DOHH2 (cell line): ENCODE measurements at regions not wholly inside any gene's neighbourhood (a gene's known extent, or its start where the extent isn't known, plus 50 kb on each side); places are given as distances from the start of the nearest gene placed in this dataset.

ENCODE experiments used
- H3F3A ChIP-seq: fragments of 200-600 bp; sonication (generic), shearing (Covaris generic); 2 replicates; pipeline ENCODE4 v1.6.0; 2016; ENCODE audit warnings: antibody characterized with exemption, mild to moderate bottlenecking; ENCODE audit not compliant: control insufficient read depth, insufficient read depth
- H3K27ac ChIP-seq: fragments of 200-600 bp; sonication (generic); 2 replicates; pipeline ENCODE4 v1.5.1; 2014; ENCODE audit warnings: low read depth, mild to moderate bottlenecking, low read length, moderate library complexity
- H3K27me3 ChIP-seq: fragments of 200-600 bp; sonication (generic); 2 replicates; pipeline ENCODE4 v1.6.1; 2014; ENCODE audit warnings: mild to moderate bottlenecking, low read length, mixed read lengths; ENCODE audit not compliant: control insufficient read depth
- H3K36me3 ChIP-seq: fragments of 200-600 bp; sonication (generic); 2 replicates; pipeline ENCODE4 v1.6.1; 2014; ENCODE audit warnings: mild to moderate bottlenecking, low read length, moderate library complexity, mixed read lengths; ENCODE audit not compliant: control insufficient read depth
- H3K4me1 ChIP-seq: fragments of 200-600 bp; sonication (generic); 2 replicates; pipeline ENCODE4 v1.6.1; 2014; ENCODE audit warnings: mild to moderate bottlenecking, low read length, mixed read lengths; ENCODE audit not compliant: control insufficient read depth
- H3K4me2 ChIP-seq: fragments of 200-600 bp; sonication (generic); 2 replicates; pipeline ENCODE4 v1.6.0; 2014; ENCODE audit warnings: mild to moderate bottlenecking, low read length, moderate library complexity
- H3K4me3 ChIP-seq: fragments of 200-600 bp; sonication (generic); 2 replicates; pipeline ENCODE4 v1.5.1; 2014; ENCODE audit warnings: mild to moderate bottlenecking, low read length, mixed read lengths
- H3K79me2 ChIP-seq: fragments of 200-600 bp; sonication (generic); 2 replicates; pipeline ENCODE4 v1.6.1; 2014; ENCODE audit warnings: mild to moderate bottlenecking, low read length, mixed read lengths; ENCODE audit not compliant: control insufficient read depth
- H3K9me2 ChIP-seq: fragments of 200-600 bp; sonication (generic); replicated peaks from 2 replicates; pipeline ENCODE4 v1.6.1; 2014; ENCODE audit warnings: mild to moderate bottlenecking, low read length, mixed read lengths; ENCODE audit not compliant: control insufficient read depth
- H3K9me3 ChIP-seq: fragments of 200-600 bp; sonication (generic); 2 replicates; pipeline ENCODE4 v1.6.1; 2014; ENCODE audit warnings: antibody characterized with exemption, low read length, mixed read lengths; ENCODE audit not compliant: control insufficient read depth, insufficient read depth
- H4K20me1 ChIP-seq: fragments of 200-600 bp; sonication (generic); 2 replicates; pipeline ENCODE4 v1.6.0; 2014; ENCODE audit warnings: low read depth, mild to moderate bottlenecking, antibody characterized with exemption, low read length, moderate library complexity; ENCODE audit not compliant: control insufficient read depth, insufficient read depth
- EZH2phosphoT487 ChIP-seq: fragments of 200-600 bp; sonication (generic); IDR thresholded peaks from 2 replicates; pipeline ENCODE4 v1.6.1; 2017; ENCODE audit warnings: borderline replicate concordance, mild to moderate bottlenecking, antibody characterized with exemption, low read length, moderate library complexity, mixed read lengths
- TF ChIP-seq, protein P1 (sequence below): fragments of 200-600 bp; sonication (generic); IDR thresholded peaks from one replicate; pipeline ENCODE4 v1.5.1; 2014; ENCODE audit warnings: antibody characterized with exemption, mild to moderate bottlenecking, low read depth, low read length; ENCODE audit not compliant: poor library complexity, severe bottlenecking

DNA sequence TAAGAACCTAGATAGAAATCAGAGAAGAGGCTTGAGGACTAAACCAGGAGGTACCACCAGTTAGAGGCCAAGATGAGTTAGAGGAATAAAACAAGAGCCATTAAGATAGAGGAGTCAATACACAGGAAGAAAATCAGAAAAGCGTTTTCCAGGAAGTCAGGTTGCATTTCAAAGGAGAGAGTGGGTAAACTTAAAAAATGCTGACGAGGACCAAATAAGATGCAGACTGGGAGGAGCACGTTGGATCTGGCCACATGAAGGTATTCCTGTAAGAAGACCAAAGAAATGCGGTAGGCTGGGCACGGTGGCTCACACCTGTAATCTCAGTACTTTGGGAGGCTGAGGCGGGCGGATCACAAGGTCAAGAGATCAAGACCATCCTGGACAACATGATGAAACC is 533.1 kb upstream of the TENM3 start:
- H3F3A ChIP-seq = no peaks in the 10 kb centered on the region
- H4K20me1 ChIP-seq = no peaks in the 10 kb centered on the region
- no peak overlapping the region for H3K4me2 ChIP-seq
- no peaks in the 10 kb centered on the region for H3K27me3 ChIP-seq
- H3K4me3 ChIP-seq = no peak overlapping the region
- H3K79me2 ChIP-seq = no peaks in the 10 kb centered on the region
- no peak for TF ChIP-seq EZH2phosphoT487
- TF ChIP-seq, protein P1, sequence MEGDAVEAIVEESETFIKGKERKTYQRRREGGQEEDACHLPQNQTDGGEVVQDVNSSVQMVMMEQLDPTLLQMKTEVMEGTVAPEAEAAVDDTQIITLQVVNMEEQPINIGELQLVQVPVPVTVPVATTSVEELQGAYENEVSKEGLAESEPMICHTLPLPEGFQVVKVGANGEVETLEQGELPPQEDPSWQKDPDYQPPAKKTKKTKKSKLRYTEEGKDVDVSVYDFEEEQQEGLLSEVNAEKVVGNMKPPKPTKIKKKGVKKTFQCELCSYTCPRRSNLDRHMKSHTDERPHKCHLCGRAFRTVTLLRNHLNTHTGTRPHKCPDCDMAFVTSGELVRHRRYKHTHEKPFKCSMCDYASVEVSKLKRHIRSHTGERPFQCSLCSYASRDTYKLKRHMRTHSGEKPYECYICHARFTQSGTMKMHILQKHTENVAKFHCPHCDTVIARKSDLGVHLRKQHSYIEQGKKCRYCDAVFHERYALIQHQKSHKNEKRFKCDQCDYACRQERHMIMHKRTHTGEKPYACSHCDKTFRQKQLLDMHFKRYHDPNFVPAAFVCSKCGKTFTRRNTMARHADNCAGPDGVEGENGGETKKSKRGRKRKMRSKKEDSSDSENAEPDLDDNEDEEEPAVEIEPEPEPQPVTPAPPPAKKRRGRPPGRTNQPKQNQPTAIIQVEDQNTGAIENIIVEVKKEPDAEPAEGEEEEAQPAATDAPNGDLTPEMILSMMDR = no peak
- H3K4me1 ChIP-seq = no peaks in the 10 kb centered on the region
- no peak overlapping the region for H3K27ac ChIP-seq
- H3K36me3 ChIP-seq = no peaks in the 10 kb centered on the region
- no peaks in the 10 kb centered on the region for H3K9me2 ChIP-seq
- no peaks in the 10 kb centered on the region for H3K9me3 ChIP-seq

DNA sequence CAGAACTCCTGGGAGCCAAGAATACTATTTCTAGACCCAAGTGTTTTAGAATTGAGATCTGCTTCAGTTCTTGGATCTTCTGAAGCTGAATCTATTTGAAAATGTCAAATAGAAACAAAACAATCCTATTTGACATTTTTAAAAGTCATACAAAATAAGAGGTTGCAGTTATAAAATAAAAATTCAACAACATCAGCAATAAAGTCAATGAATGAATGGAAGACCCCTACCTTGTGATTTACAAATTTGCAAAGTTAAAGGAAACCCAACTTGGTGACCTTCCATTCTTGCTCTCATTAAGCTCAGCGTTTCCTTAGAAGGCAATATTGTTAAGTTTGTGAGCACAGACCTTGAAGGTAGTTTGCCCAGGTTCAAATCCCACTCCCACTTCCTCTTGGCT is 531.8 kb upstream of the TENM3 start:
- no peaks in the 10 kb centered on the region for H3K27me3 ChIP-seq
- no peak overlapping the region for H3K4me2 ChIP-seq
- no peaks in the 10 kb centered on the region for H4K20me1 ChIP-seq
- no peak overlapping the region for H3K27ac ChIP-seq
- H3K79me2 ChIP-seq = no peaks in the 10 kb centered on the region
- no peak for TF ChIP-seq EZH2phosphoT487
- TF ChIP-seq, protein P1 = no peak
- H3K4me1 ChIP-seq = no peaks in the 10 kb centered on the region
- H3K36me3 ChIP-seq = no peaks in the 10 kb centered on the region
- no peaks in the 10 kb centered on the region for H3F3A ChIP-seq
- no peaks in the 10 kb centered on the region for H3K9me2 ChIP-seq
- H3K4me3 ChIP-seq = no peak overlapping the region
- H3K9me3 ChIP-seq = no peaks in the 10 kb centered on the region

DNA sequence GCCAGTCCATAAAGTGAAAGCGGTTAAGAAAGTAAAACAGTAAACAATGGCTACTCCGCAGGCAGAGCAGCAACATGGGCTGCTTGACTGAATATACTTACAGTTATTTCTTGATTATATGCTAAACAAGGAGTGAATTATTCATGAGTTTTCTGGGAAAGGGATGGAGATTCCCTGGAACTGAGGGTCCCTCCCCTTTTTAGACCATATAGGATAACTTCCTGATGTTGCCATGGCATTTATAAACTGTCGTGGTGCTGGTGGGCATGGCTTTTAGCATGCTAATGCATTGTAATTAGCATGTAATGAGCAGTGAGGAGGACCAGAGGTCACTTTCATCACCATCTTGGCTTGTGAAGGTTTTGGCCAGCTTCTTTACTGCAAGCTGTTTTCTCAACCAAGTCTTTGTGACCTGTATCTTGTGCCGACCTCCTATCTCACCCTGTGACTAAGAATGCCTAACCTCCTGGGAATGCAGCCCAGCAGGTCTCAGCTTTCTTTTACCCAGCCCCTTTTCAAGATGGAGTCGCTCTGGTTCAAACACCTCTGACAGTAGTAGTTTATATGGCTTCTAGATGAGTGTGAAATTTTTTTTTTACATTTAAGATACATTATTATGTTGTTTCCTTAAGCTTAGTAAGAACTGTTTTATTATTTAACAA is 514.8 kb upstream of the TENM3 start:
- H3K9me2 ChIP-seq = no peaks in the 10 kb centered on the region
- H4K20me1 ChIP-seq = no peaks in the 10 kb centered on the region
- H3K36me3 ChIP-seq = no peaks in the 10 kb centered on the region
- H3F3A ChIP-seq = no peaks in the 10 kb centered on the region
- H3K4me2 ChIP-seq = no peak overlapping the region
- no peak for TF ChIP-seq EZH2phosphoT487
- TF ChIP-seq, protein P1 = no peak
- no peak overlapping the region for H3K4me3 ChIP-seq
- H3K79me2 ChIP-seq = no peaks in the 10 kb centered on the region
- no peak overlapping the region for H3K27ac ChIP-seq
- H3K9me3 ChIP-seq = peaks cover 1% of the 10 kb centered on the region; the same call in 1 of the 2 replicates
- no peaks in the 10 kb centered on the region for H3K4me1 ChIP-seq
- H3K27me3 ChIP-seq = no peaks in the 10 kb centered on the region
